Fibroblast of lung (primary cell): ENCODE measurements at regions not wholly inside any gene's neighbourhood (a gene's known extent, or its start where the extent isn't known, plus 50 kb on each side); places are given as distances from the start of the nearest gene placed in this dataset.

Experiments used
- CTCF ChIP-seq, 2 donors: IDR thresholded peaks in 1 of 2; conservative IDR thresholded peaks in 1 of 2; 1 replicate in 1 of 2; 2 replicates in 1 of 2; pipeline ENCODE4 v1.5.1; 2011 to 2012; ENCODE audit warnings: low read length in 2 of 2, control low read depth in 1 of 2, inconsistent platforms in 1 of 2, low read depth in 1 of 2, mild to moderate bottlenecking in 1 of 2
- EZH2 ChIP-seq: IDR thresholded peaks from 2 replicates; pipeline ENCODE4 v1.5.1; 2012; ENCODE audit warnings: low read length, control low read depth, mild to moderate bottlenecking; ENCODE audit errors: missing control alignments

GRCh38 chr12:74481078-74481477 lies 56.6 kb upstream of the ATXN7L3B start:
- TF ChIP-seq CTCF (conservative IDR thresholded peaks at IDR 0.05 in 1 of 2, IDR thresholded peaks at IDR 0.05 in 1 of 2; ENCODE audit: low read depth in 1 of 2, low read length in 2 of 2), result no peak
- no peak for TF ChIP-seq EZH2
